PFSK-1 (cell line): ENCODE measurements at regions not wholly inside any gene's neighbourhood (a gene's known extent, or its start where the extent isn't known, plus 50 kb on each side); places are given as distances from the start of the nearest gene placed in this dataset.

Source experiments
- FOXP2 ChIP-seq: optimal IDR thresholded peaks from 2 replicates; pipeline ENCODE3; 2011; ENCODE audit warnings: borderline replicate concordance, control low read depth, inconsistent platforms; ENCODE audit not compliant: insufficient read depth; ENCODE audit errors: extremely low read length, extremely low read depth
- POLR2AphosphoS5 ChIP-seq: IDR thresholded peaks from 2 replicates; pipeline ENCODE4 v1.6.1; 2012; ENCODE audit warnings: low read depth, mild to moderate bottlenecking, control low read depth, low read length, moderate library complexity
- REST ChIP-seq, 2 experiments: IDR thresholded peaks; 2 replicates each; pipeline versions ENCODE4 v1.6.1 to v1.8.0; 2011 to 2012; ENCODE audit warnings: low read depth in 2 of 2, low read length in 2 of 2, control low read depth in 1 of 2, inconsistent platforms in 1 of 2, mild to moderate bottlenecking in 1 of 2, moderate library complexity in 1 of 2; ENCODE audit not compliant: insufficient read depth in 1 of 2
- SIN3A ChIP-seq: IDR thresholded peaks from 2 replicates; pipeline ENCODE4 v1.6.1; 2012; ENCODE audit warnings: mild to moderate bottlenecking, low read length, moderate library complexity, borderline replicate concordance; ENCODE audit not compliant: insufficient read depth
- TAF1 ChIP-seq: IDR thresholded peaks from 2 replicates; pipeline ENCODE4 v1.6.1; 2012; ENCODE audit warnings: low read length, control low read depth, borderline replicate concordance; ENCODE audit not compliant: insufficient read depth

GRCh38 chr2:118242216-118242615 is 153.9 kb downstream of the INSIG2 start:
- TF ChIP-seq FOXP2, result no peak
- TF ChIP-seq REST (IDR thresholded peaks at IDR 0.05; ENCODE audit: insufficient read depth in 1 of 2, low read depth in 2 of 2, low read length in 2 of 2), result no peak
- TF ChIP-seq SIN3A, result no peak
- no peak for TF ChIP-seq POLR2AphosphoS5
- no peak for TF ChIP-seq TAF1

- TF ChIP-seq SIN3A, result no peak
- TF ChIP-seq TAF1, result no peak
- no peak for TF ChIP-seq FOXP2
- TF ChIP-seq REST (IDR thresholded peaks at IDR 0.05; ENCODE audit: insufficient read depth in 1 of 2, low read depth in 2 of 2, low read length in 2 of 2), result no peak
- no peak for TF ChIP-seq POLR2AphosphoS5
Observed at GRCh38 chr2:118241128-118241527, 152.9 kb downstream of the INSIG2 start.

GRCh38 chr2:118240276-118240675 is 152.0 kb downstream of the INSIG2 start:
- TF ChIP-seq POLR2AphosphoS5 (no peak), REST (IDR thresholded peaks at IDR 0.05; ENCODE audit: insufficient read depth in 1 of 2, low read depth in 2 of 2, low read length in 2 of 2) (no peak), SIN3A (no peak), TAF1 (no peak), FOXP2 (no peak)

- TF ChIP-seq FOXP2, result no peak
- TF ChIP-seq POLR2AphosphoS5, result no peak
- TF ChIP-seq REST (IDR thresholded peaks at IDR 0.05; ENCODE audit: insufficient read depth in 1 of 2, low read depth in 2 of 2, low read length in 2 of 2), result no peak
- no peak for TF ChIP-seq TAF1
- TF ChIP-seq SIN3A, result no peak
Observed at GRCh38 chr2:118239284-118239683, 151.0 kb downstream of the INSIG2 start.

GRCh38 chr2:118237451-118237850 is 149.2 kb downstream of the INSIG2 start:
- TF ChIP-seq REST (IDR thresholded peaks at IDR 0.05; ENCODE audit: insufficient read depth in 1 of 2, low read depth in 2 of 2, low read length in 2 of 2) (no peak), TAF1 (no peak), FOXP2 (no peak), POLR2AphosphoS5 (no peak), SIN3A (no peak)
